ENCODE measurements at regions not wholly inside any gene's neighbourhood (a gene's known extent, or its start where the extent isn't known, plus 50 kb on each side); places are given as distances from the start of the nearest gene placed in this dataset.

DNA sequence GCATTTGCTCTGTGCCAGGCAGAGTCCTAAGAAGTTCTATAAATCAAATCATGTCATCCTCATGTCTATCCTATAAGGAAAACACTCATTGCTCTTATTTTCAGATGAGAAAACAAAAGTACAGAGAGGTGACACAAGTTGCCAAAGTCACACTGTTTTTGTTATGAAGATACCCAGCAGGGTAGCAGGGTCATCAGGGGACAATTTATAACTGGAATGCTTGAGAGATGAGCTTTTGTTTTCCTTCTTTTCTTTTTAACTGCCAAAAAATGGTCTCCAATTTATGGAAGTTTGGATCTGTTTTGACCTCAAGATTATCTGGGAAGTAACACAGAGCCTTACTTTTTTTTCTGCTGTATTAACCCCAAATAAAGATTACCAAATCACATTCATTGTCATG, 354.1 kb downstream of the SUCLA2 start:
- no peak for DNase-seq
- intact Hi-C loops (cut with DNase I) = no loop called here

DNA sequence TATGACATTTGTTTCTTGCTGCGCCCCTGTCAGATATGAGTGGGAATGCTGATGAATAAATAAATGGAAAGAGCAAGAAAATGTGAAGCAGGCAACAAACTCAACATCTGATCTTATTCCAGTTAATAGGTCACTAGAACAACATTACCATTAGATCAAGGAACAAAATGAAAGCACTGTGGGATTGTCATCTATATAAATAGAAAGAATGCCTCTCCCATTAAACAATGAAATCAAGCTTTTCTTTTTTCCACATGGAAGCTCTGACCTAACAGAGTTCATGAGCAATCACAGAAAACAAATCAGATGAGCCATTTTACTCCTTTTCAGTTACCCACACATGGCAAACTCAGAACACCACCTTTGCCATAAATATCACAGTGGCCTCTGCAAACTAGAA, 354.8 kb downstream of the SUCLA2 start:
- DNase-seq = no peak

DNA sequence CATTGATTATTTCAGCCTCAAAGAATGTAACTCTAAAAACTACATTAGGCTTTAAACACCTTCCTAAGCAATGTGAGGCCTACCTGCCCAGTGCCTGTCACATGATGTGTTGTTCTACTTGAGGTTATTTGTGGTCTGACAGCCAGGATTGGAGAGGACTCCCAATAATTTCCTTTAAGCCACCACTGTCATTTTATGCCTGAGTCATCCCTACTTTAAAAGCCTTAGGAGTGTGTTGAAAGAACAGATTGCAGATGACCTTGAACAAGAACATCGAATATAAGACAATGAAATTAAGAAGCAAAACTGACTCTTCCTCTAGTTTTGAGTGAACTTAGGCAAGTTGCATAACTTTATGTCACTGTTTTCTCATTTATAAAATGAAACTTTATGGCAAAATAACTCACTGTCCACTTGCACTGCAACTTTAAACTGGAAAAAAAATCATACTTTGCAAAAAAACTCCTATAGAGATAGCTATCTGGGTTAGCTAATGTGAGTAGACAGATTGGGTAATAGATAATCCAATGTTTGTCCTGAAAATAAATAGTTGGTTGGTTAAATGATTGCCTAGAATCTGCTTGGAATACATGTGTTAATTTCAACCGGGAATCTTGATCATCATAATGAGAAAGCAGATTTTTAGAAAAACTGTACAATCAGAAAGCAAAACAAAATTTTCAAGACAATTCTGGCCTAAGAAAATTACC, 361.2 kb downstream of the SUCLA2 start:
- intact Hi-C loops (cut with DNase I) = no loop called here
- no peak for DNase-seq

More for the DNA sequence above, 354.8 kb downstream of the SUCLA2 start:
- intact Hi-C loops (cut with DNase I) = no loop called here

DNA sequence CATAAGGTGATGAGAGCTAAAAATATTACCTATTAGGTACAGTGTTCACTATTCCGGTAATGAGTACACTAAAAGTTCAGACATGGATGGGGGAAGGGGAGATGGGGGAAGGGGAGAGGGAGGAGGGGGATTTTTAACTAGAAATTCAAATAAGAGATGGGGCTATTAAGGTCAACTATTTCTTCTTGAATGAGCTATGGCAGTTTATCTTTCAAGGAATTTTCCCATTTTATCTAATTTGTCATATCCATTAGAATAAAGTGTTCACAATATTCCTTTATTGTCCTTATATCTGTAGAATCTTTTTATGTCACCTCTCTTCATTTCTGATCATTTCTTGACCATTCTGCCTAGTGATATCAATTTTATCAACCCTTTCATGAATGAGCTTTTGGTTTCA, 362.4 kb downstream of the SUCLA2 start:
- no peak for DNase-seq
- intact Hi-C loops (cut with DNase I) = no loop called here

DNA sequence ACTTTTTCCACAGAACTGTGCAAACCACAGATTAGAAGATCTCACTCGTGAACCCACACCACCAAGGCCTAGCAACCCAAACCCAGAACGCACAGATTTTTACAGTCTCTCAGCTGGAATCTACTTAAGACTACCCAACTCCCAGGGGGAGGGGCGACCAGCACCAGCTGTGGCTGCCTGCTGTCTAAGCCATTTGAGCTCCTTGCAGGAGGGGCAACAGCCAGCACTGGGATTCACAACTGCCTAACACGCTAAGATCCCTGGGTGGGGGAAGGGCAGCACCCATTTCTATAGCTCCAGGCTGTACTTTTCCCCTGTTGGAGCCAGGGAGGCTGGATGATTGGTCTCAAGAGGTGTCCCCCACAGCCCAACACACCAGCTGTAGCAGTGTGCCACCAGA, 368.8 kb downstream of the SUCLA2 start:
- intact Hi-C loops (cut with DNase I) = no loop called here

DNA sequence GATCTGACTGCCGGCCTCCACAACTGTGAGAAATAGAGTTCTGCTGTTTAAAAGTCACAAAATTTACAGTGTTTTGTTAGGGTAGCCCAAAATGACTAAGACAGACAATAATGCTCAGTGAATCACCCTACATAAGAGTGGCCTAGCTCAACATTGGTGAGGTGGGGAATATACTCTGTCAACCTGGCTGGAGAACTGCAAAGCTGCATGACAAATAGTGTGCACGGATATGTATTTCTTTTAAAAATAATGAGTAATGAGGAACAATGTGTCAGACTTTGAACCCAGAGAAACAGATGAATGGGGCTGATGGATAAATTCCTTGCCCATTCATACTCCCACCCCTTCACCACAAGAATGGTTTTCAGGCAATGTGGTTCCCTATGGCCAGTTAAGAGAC, 372.4 kb downstream of the SUCLA2 start:
- intact Hi-C loops (cut with DNase I) = no loop called here
- DNase-seq = no peak

More for the DNA sequence above, 368.8 kb downstream of the SUCLA2 start:
- no peak for DNase-seq

DNA sequence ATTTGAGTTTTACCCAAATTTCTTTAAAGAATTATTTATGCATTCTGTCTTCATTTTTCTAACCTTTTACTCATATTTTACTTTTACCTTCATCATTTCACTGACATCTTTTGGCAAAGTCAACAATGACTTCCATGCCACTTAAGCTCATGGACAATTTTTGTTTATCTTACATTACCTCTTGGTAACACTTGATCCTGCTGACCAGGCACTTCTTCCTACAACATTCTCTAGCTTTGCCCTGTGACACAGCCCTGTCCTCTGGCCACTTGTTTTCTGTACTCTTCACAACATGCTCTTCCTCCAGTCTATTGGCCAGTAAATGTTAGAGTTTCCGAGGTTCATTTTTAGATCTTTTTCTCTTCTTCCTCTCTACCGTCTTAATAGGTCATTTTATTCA, 377.2 kb downstream of the SUCLA2 start:
- intact Hi-C loops (cut with DNase I) = no loop called here
- no peak for DNase-seq

DNA sequence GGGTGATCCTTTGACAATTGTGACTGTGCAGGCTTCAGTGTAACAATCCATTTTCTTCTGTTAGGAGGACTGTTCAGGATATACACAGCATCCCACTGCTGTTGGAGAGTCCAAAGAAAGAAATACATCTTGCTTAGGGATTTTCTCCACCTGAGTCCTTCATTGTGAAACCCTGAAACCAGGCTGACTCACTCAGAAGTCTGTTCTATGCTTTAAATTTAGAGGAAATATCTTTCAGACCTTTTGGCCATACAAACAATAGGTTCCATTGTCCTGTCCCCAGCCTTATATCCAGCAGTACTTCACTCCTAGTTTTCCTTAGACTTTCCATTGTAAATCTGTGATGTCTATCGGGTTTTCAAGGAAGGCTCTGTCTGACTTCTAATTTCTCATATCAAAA, 379.1 kb downstream of the SUCLA2 start:
- no peak for DNase-seq
- intact Hi-C loops (cut with DNase I) = no loop called here

DNA sequence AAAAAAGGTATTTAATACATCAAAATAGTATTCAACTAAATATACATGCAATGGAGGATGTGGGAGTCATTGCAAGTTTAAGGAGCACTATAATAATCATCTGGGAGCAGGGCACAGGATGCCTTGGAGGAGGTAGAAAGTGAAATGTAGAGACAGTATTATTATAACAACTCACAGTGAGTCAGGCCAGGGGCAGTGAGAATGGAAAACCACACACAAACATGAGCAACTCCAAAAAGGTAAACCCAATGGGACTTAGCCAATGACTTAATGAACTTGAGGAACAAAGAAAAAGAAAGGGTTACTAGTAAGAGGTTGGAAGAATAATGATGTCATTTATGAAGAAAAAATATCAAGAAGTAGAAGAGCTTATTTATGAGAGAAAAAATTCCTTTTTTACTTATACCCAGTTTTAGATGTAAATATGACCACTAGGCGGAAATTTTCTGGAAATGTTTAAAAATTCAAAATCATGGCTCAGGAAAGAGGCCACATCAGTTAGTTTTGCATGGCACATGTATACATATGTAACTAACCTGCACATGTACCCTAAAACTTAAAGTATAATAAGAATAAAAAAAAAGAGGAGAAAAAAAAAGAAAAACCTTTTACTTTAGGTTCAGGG, 389.3 kb downstream of the SUCLA2 start:
- intact Hi-C loops (cut with DNase I) = no loop called here

DNA sequence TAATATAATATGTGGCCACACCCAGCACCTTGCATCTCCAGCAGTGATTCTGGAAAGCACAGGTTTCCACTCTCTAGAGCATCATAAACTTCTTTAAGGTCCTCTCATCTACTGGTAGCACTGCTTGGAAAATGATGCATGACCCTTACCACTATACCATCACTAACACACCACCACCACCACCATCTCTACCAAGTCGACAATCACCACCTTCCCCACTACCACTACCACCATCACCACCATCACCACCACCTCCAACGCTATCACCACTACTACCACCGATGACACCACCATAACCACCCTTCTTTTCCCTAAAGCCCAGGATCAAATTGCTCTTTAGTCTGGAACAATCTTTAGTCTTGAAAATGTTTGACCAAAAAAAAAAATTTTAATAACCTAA, 390.4 kb downstream of the SUCLA2 start:
- DNase-seq = no peak
- intact Hi-C loops (cut with DNase I) = no loop called here

More for the DNA sequence above, 389.3 kb downstream of the SUCLA2 start:
- DNase-seq = no peak

DNA sequence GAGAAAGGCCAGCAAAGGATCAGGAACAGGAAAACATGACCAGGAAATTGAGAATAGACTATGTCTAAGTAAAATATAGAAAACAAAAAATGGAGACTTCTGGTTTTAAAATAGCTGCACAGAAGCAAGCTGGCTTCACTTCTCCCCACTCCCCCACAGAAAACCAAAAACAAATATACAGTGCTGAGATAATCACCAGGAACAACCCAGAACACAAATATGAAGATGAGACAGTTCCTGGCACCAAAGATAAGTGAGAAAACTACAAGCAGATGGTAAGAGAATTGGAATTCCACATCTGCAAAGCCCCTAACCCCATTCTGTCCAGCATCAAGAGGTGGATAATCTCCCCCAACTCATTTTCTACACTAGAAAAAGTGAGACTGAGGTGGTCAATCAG, 397.7 kb downstream of the SUCLA2 start:
- intact Hi-C loops (cut with DNase I) = no loop called here
- no peak for DNase-seq

DNA sequence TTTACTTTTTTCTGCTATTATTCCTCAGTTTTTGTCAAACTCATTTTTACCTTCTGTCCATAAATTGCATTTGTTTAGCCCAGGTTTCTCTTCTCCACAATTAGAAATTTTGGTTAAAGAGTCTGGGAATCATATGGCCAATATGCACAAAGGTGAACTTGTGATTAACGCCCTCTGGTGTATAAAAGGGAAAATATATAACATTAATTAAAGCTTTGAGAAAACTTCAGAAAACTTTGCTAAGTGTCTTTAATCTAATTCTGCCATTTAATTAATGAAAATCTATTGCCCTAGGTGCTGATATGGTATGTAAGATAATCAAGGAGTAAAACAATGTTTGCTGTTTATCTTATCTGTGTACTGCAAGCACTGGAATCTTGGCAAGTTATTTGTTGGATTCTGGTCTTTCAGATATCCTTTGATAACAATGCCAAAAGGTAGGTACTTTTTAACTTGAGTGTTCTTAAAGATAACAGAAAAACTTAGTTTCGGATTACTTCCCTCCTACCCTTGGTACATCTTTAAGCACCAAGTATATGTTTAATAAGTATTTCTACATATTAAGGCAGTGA, 402.6 kb downstream of the SUCLA2 start:
- intact Hi-C loops (cut with DNase I) = no loop called here
- DNase-seq = no peak

DNA sequence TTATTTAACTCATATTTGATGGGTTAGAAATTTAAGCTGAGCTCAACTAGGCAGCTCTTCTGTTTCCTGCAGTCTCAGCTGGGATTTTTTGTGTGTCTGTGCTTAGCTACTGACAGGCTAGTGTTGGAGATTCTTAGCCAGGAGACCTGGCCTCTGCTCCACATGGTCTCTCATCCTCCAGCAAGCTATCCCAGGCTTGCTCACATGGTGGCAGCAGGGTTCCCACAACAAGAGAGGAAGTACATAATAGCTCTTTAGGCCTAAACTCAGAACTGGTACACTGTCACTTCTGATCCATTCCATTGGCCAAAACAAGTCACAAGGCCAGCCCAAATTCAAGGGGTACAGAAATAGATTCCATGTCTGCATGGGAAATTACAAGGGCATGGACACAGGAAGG, 406.2 kb downstream of the SUCLA2 start:
- no peak for DNase-seq
- intact Hi-C loops (cut with DNase I) = no loop called here

DNA sequence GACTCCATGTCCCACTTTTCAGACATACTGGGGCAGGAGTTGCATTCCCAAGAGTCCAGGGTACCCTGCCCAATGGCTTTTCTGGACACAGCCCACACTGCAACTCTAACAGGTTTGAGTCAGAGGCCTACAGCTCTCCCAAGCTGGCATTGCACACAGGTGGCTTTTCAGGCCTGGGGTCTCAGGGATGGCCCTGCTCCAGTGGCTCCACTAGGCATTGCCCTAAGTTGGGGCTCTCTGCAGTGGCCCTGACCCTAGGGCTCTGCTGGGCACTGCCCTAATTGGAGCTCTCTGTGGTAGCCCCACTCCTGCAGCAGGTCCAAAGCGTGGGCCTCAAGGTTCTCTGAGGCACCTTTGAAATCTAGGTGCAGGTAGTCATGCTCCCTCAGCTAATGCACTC, 408.8 kb downstream of the SUCLA2 start:
- intact Hi-C loops (cut with DNase I) = no loop called here
- DNase-seq = no peak

DNA sequence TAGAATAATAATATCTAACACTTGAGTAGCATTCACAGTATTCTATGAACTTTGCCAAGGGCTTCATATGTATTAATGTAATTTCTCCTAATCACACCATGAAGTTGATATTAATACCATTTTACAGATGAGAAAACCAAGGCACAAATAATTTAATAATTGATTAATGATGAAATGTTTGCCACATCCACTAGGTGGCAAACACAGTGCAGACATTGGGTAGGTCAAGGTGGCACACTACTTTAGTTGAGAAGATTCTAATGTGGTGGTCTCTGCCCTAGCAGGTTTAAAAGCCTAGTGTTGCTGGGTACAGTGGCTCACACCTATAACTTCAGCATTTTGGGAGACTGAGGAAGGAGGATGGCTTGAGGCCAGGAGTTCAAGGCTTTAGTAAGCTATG, 412.4 kb downstream of the SUCLA2 start:
- intact Hi-C loops (cut with DNase I) = no loop called here
- no peak for DNase-seq

DNA sequence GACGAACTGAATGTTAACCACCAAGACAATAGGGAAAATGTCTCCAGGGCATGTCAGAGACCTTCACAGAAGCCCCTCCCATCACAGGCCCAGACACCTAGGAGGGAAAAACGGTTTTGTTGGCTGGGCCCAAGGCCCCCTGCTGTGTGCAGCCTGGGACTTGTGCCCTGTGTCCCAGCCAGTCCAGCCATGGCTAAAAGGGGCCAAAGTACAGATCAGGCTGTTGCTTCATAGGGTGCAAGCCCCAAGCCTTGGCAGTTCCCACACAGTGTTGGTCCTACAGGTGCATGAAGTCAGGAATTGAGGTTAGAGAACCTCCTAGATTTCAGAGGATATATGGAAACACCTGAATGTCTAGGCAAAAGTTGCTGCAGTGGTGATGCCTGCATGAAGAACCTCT, 428.7 kb downstream of the SUCLA2 start:
- no peak for DNase-seq
- intact Hi-C loops (cut with DNase I) = no loop called here

DNA sequence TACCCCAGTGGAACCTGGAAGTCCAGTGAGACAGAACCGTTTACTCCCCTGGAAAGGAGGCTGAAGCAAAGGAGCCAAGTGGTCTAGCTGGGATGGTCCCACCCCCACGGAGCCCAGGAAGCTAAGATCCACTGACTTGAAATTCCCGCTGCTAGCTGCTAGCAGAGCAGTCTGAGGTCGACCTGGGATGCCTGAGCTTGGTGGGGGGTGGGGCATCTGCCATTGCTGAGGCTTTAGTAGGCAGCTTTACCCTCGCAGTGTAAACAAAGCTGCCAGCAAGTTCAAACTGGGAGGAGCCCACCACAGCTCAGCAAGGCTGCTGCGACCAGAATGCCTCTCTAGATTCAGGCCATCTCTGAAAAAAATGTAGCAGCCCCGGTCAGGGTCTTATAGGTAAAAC, 437.0 kb downstream of the SUCLA2 start:
- no peak for DNase-seq

DNA sequence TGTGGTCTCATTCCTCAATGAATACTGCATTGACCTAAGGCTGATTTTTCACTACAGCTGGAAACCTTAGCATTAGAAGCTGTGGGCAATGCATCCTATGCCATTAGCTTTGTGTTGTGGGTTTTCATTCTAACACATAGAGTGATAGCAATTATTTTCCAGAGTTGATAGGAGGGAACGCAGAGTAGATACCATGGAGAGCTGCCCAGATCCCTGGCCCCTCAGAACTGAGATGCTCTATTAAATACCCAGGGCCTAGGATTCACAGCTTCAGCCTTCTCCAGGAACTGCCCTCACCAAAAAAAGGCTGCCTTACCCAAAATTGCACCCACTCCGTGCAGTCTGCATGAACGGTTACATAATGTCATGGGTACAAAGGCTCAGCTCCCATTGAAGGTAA, 444.4 kb downstream of the SUCLA2 start:
- DNase-seq = no peak
- intact Hi-C loops (cut with DNase I) = no loop called here

More for the DNA sequence above, 437.0 kb downstream of the SUCLA2 start:
- intact Hi-C loops (cut with DNase I) = no loop called here

DNA sequence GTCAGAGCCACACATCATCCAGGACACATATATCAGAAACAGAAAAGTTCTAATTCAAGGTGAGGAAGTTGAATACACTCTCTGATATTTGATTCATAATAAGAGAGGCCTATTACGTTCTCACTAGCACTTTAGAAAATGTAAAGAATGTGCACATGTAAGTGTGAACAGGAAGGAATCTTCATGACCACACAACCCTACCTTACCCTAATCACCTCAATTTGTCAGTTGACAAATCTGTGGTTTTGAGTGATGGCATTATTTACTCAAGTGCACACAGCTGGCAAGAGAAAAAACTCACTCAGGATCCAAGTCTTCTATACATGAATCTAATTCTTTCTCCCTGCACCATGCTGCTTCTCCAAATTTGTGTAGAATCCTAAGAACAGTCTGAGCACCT, 445.8 kb downstream of the SUCLA2 start:
- DNase-seq = no peak
- intact Hi-C loops (cut with DNase I) = no loop called here

DNA sequence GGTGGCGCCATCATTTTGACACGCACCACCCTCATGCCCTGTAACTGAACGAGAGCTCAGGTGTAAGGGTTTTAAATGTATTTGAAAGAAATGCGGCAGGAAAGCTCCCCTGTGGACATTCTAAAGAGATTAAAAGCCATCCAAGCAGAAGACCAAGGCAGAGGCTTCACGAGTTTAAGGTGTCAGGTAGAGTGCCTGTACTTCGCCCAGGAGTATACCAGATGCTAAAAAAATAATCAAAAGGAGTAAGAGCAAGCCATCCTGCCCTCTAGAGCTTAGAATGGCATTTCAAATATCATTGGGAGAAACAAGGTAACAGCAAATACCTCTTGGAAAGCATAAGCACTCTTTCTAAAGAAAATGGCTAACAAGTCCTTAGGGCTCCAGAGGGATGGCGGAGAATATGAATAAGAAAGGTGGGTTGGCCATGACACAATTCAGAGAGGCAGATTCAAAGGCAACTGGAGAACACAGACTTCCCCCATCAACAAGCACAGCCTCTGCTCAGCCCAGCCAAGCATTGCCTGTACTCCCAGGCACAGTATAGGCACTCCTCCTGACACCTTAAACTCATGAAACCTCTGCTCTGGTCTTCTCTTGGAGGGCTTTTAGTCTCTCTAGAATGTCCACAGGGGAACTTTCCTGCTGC, 447.6 kb downstream of the SUCLA2 start:
- intact Hi-C loops (cut with DNase I) = no loop called here

More for the DNA sequence above, 447.6 kb downstream of the SUCLA2 start:
- no peak for DNase-seq

Measured in head of caudate nucleus (tissue), 42 donors.